ENCODE measurements at regions not wholly inside any gene's neighbourhood (a gene's known extent, or its start where the extent isn't known, plus 50 kb on each side); places are given as distances from the start of the nearest gene placed in this dataset.

DNA sequence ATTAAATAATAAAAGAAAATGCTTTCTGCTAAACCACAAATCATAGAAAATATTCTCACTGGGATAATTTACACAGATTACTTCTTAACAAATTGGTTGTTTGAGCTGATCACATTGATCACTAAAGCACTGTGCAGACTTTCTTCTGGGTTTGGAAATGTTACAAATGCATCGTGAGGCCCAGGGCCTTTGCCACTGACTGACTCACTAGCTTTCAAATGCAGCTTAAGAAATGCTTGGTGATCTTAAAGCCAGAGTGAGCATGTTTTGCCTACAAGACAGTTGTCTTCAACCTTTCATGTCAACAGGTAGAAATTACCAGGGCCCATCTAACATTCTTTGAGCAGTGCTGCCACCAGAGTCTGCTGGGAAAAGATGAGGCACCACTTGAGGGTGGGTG is 252.3 kb upstream of the ADRA1B start:
- TF ChIP-seq CTCF (IDR thresholded peaks at IDR 0.05) (no peak), POLR2AphosphoS5 (IDR thresholded peaks at IDR 0.05) (no peak), POLR2A (IDR thresholded peaks at IDR 0.05) (no peak)
